ENCODE measurements at regions not wholly inside any gene's neighbourhood (a gene's known extent, or its start where the extent isn't known, plus 50 kb on each side); places are given as distances from the start of the nearest gene placed in this dataset.
"Not testable (repeated sequence)": the region's sequence is repeated elsewhere in the genome, so short reads cannot be mapped to it uniquely, and the experiment has no call there.

DNA sequence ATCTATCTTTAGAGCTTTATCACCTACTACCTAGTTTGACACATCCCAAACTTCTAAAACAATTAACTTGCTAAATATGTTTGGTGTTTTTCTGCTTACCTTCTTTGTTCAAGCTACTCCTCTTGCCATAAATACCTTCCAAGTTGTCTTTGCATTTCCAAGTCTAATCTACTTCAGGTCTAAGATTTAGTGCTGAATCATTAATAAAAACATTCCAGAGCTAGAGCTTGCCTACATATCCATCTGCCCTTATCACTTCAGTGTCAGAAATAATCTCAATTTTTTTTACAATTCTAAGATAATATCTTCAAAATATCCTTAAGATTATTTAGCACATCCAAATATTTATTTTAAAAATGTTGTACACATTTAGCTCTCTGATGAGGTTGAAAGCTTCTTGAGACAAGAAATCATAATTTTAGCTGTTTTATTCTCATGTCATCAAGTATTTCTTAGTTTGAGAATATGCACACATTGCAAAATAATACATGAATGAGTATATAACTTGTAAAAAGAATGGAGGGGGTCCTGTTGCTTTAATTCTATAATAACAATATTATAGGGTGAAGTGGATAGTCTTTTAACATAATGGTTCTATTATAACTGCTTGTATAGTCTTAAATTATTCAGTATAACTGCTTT is 466.3 kb downstream of the SEMA3D start:
- no peak for DNase-seq (ENCODE audit: low read depth, low spot score)
- TF ChIP-seq, protein P1, sequence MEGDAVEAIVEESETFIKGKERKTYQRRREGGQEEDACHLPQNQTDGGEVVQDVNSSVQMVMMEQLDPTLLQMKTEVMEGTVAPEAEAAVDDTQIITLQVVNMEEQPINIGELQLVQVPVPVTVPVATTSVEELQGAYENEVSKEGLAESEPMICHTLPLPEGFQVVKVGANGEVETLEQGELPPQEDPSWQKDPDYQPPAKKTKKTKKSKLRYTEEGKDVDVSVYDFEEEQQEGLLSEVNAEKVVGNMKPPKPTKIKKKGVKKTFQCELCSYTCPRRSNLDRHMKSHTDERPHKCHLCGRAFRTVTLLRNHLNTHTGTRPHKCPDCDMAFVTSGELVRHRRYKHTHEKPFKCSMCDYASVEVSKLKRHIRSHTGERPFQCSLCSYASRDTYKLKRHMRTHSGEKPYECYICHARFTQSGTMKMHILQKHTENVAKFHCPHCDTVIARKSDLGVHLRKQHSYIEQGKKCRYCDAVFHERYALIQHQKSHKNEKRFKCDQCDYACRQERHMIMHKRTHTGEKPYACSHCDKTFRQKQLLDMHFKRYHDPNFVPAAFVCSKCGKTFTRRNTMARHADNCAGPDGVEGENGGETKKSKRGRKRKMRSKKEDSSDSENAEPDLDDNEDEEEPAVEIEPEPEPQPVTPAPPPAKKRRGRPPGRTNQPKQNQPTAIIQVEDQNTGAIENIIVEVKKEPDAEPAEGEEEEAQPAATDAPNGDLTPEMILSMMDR (conservative IDR thresholded peaks at IDR 0.05), result no peak
- no peaks in the 10 kb centered on the region for H3K4me1 Mint-ChIP-seq
- H3K36me3 Mint-ChIP-seq (ENCODE audit: low read depth), result no peaks in the 10 kb centered on the region
- H3K4me3 Mint-ChIP-seq, result no peak overlapping the region
- no peaks in the 10 kb centered on the region for H3K9me3 Mint-ChIP-seq
- H3K27ac Mint-ChIP-seq (ENCODE audit: unreplicated experiment), result no peak overlapping the region
- H3K27me3 Mint-ChIP-seq (ENCODE audit: low read depth), result no peaks in the 10 kb centered on the region

DNA sequence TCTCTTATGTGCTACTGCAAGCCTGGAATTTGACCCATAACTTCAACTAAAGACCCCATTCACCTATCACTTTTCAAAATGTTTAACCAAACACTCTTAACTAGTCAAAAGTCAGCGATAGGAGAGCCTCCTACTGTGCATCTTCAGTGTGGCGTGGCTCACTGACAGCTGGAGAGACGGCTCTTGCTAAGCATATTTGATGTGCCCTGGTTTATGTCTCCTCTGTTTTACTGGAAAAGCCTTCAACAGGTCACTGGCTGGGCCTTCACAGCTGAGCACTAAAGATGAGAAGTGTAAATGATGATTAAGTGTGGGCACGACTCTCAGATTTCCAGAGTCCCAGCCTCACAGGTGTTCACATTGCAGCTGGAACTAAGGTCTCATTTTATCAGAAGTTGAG is 472.1 kb downstream of the SEMA3D start:
- no peaks in the 10 kb centered on the region for H3K27me3 Mint-ChIP-seq (ENCODE audit: low read depth)

DNA sequence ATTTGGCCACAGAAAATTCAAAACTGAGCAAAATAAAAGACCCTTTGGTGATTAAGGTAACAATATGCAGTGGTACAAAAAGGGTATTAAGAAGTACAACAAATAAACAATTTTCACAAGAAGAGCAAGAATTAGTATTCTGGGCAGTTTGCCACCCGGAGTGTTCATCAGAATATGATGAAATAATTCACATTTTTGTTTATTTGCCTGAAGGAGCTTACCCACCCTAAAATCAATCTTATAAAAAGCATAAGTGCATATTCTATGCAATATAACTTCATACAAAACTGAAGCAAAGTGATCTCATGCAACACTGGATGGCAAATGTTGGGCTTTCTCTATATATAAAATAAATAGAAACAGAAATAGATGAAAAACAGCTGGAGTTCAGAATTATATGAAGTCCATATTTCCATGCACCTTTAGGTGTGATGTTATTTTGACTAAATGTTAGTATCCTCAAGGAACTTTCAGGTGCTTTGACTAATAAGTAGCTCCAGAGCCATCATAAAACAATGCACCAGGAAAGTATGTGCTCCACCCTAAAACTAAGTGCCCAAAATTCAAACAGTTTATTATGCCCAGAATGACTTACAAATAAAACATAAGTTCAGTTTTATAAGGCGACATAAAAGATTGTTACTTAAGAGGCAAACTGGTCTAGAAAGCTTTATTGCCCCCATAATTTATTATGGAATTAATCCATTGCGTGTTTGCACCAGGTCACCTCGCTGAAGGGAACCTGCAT is 474.3 kb downstream of the SEMA3D start:
- Mint-ChIP-seq H3K4me3 (no peak overlapping the region), H3K4me1 (no peaks in the 10 kb centered on the region), H3K36me3 (ENCODE audit: low read depth) (no peaks in the 10 kb centered on the region), H3K27ac (ENCODE audit: unreplicated experiment) (no peak overlapping the region), H3K9me3 (no peaks in the 10 kb centered on the region), H3K27me3 (ENCODE audit: low read depth) (no peaks in the 10 kb centered on the region)
- DNase-seq (ENCODE audit: low read depth, low spot score), result no peak
- TF ChIP-seq, protein P1 (conservative IDR thresholded peaks at IDR 0.05), result no peak

More for the DNA sequence above, 472.1 kb downstream of the SEMA3D start:
- DNase-seq (ENCODE audit: low read depth, low spot score), result no peak
- Mint-ChIP-seq H3K36me3 (ENCODE audit: low read depth) (no peaks in the 10 kb centered on the region), H3K9me3 (no peaks in the 10 kb centered on the region), H3K4me3 (no peak overlapping the region), H3K27ac (ENCODE audit: unreplicated experiment) (no peak overlapping the region), H3K4me1 (no peaks in the 10 kb centered on the region)
- TF ChIP-seq, protein P1 (conservative IDR thresholded peaks at IDR 0.05), result no peak

DNA sequence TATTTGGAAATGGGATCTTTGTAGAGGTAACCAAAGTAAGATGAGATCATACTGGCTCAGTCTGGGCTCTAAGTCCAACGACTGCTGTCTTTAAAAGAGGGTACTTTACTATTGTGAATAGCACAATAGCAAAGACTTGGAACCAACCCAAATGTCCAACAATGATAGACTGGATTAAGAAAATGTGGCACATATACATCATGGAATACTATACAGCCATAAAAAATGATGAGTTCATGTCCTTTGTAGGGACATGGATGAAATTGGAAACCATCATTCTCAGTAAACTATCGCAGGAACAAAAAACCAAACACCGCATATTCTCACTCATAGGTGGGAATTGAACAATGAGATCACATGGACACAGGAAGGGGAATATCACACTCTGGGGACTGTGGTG is 476.3 kb downstream of the SEMA3D start:
- H3K4me3 Mint-ChIP-seq; H3K27ac Mint-ChIP-seq (ENCODE audit: unreplicated experiment); H3K36me3 Mint-ChIP-seq (ENCODE audit: low read depth); H3K9me3 Mint-ChIP-seq; H3K4me1 Mint-ChIP-seq; DNase-seq (ENCODE audit: low read depth, low spot score); H3K27me3 Mint-ChIP-seq (ENCODE audit: low read depth): not testable (repeated sequence)

DNA sequence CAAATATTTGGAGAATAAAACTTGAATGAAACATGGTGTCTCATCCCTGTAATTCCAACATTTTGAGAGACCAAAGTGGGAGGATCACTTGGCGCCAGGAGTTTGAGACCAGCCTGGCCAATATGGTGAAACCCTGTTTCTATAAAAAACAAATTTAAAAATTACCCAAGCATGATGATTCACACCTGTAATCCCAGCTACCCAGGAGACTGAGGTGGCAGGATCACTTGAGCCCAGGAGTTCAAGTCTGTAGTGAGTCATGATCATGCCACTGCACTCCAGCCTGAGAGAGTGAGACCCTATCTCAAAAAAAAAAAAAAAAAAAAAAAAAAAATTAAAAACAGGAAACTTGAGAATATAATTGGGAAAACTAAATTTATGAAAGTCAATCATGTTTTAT is 481.1 kb downstream of the SEMA3D start:
- H3K4me3 Mint-ChIP-seq, result no peak overlapping the region
- no peaks in the 10 kb centered on the region for H3K4me1 Mint-ChIP-seq
- H3K9me3 Mint-ChIP-seq, result no peaks in the 10 kb centered on the region
- no peak for DNase-seq (ENCODE audit: low read depth, low spot score)
- H3K27me3 Mint-ChIP-seq (ENCODE audit: low read depth), result no peaks in the 10 kb centered on the region
- TF ChIP-seq, protein P1 (conservative IDR thresholded peaks at IDR 0.05), result no peak
- no peak overlapping the region for H3K27ac Mint-ChIP-seq (ENCODE audit: unreplicated experiment)
- no peaks in the 10 kb centered on the region for H3K36me3 Mint-ChIP-seq (ENCODE audit: low read depth)

DNA sequence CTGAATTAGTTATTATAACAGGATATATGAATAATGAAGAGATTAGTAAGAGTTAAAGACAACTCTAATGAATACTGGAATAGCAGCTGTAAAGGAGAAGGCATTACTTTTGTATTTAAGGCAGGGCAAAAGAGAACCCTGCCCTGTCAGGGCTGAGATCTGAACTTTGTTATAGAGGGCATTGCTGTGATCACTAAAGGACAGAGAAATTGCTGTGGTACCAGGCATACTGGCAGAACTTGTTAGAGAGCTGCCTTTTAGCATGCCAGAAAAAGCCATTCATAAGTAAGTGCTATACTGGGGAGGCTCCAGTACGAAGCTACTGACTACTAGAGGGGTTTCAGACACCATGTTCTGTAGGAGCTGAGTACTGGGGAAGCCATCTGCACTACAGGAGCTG is 481.8 kb downstream of the SEMA3D start:
- H3K4me3 Mint-ChIP-seq, result no peak overlapping the region
- DNase-seq (ENCODE audit: low read depth, low spot score), result no peak
- no peaks in the 10 kb centered on the region for H3K4me1 Mint-ChIP-seq
- no peaks in the 10 kb centered on the region for H3K36me3 Mint-ChIP-seq (ENCODE audit: low read depth)
- H3K27me3 Mint-ChIP-seq (ENCODE audit: low read depth), result no peaks in the 10 kb centered on the region
- TF ChIP-seq, protein P1 (conservative IDR thresholded peaks at IDR 0.05), result no peak
- no peak overlapping the region for H3K27ac Mint-ChIP-seq (ENCODE audit: unreplicated experiment)
- no peaks in the 10 kb centered on the region for H3K9me3 Mint-ChIP-seq
